ENCODE measurements at regions not wholly inside any gene's neighbourhood (a gene's known extent, or its start where the extent isn't known, plus 50 kb on each side); places are given as distances from the start of the nearest gene placed in this dataset.

DNA sequence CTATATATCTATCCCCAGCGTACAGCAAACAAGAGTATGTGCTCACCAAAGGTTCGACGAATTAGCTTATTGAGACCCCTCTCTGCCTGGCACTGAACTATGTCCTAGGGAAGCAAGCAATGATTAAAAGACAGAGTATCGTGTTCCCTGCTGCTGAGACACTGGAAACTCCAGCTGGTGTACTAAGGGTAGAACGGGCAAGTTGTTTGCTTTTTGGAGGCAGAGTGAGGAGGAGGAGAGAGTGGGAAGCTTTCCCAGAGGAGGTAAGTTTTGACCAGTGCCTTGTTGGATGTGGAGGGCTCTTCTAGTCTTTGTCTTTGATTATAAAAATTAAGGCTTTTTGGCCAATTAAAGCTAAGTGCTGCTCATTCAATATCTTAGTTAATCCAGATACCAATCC, 61.7 kb downstream of the PJA1 start:
- no peak for DNase-seq (ENCODE audit: low read depth)
- no peak overlapping the region for H3K4me3 ChIP-seq (ENCODE audit: control insufficient read depth, low read depth, low read length)
- TF ChIP-seq, protein P1, sequence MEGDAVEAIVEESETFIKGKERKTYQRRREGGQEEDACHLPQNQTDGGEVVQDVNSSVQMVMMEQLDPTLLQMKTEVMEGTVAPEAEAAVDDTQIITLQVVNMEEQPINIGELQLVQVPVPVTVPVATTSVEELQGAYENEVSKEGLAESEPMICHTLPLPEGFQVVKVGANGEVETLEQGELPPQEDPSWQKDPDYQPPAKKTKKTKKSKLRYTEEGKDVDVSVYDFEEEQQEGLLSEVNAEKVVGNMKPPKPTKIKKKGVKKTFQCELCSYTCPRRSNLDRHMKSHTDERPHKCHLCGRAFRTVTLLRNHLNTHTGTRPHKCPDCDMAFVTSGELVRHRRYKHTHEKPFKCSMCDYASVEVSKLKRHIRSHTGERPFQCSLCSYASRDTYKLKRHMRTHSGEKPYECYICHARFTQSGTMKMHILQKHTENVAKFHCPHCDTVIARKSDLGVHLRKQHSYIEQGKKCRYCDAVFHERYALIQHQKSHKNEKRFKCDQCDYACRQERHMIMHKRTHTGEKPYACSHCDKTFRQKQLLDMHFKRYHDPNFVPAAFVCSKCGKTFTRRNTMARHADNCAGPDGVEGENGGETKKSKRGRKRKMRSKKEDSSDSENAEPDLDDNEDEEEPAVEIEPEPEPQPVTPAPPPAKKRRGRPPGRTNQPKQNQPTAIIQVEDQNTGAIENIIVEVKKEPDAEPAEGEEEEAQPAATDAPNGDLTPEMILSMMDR (conservative IDR thresholded peaks at IDR 0.05; ENCODE audit: control insufficient read depth, insufficient read depth, low read depth, low read length) = no peak

DNA sequence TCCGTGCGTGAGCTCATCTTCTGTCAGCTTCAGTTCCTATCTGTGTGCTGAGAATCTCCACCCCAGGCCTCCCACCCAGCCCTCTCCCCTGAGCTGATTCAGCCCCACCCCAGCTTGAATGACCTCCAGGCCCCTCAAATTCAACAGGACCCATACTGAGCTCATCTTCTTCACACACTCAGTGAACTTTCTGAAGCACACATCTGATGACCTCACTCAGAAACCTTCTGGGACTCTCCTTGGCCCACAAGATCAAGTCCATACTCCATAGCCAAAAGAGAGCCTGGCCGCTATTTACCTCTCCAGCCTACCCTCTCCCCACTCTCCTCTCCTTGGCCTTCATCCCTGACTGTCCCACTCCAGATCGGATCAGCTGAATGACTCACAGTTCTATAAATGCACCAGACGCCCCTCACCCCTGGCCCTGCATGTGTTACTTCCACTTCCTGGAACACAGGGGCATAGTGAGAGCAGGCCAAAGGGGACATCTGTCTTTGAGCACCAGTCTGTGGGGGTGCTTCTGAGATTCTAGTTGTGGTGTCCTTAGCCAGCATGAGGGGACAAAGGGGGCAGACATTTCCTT, 62.5 kb downstream of the PJA1 start:
- TF ChIP-seq, protein P1 (conservative IDR thresholded peaks at IDR 0.05; ENCODE audit: control insufficient read depth, insufficient read depth, low read depth, low read length) = no peak

DNA sequence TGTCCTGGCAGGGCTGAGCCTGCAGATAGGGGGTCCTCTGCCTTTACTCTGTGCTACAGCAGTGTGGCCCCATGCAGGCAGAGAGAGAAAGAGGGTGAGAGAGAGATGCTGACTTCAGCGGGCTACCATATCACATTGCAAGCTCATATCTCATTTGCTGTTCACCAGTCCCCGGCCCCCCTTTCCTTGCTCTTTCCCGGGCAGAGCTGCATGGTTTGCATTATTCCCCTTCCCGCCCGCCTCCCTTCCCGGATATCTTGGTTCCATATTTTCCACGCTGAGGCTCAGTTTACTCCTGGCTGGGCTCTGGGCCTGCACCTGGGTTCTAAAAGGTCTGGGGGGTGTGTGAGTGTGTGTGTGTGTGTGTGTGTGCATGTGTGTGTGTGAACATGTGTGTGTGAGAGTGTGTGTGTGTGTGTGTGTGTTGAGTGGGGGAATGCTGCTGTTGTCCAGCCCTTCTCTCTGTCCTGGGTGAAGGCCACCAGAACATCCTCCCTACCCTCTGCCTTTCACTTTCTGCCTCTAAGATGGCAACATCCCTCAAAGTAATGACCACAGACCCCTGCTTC, 63.5 kb downstream of the PJA1 start:
- DNase-seq (ENCODE audit: low read depth) = no peak
- TF ChIP-seq, protein P1 (conservative IDR thresholded peaks at IDR 0.05; ENCODE audit: control insufficient read depth, insufficient read depth, low read depth, low read length) = no peak
- no peak overlapping the region for H3K4me3 ChIP-seq (ENCODE audit: control insufficient read depth, low read depth, low read length)

More for the DNA sequence above, 62.5 kb downstream of the PJA1 start:
- DNase-seq (ENCODE audit: low read depth) = peak; percentile 25
- H3K4me3 ChIP-seq (ENCODE audit: control insufficient read depth, low read depth, low read length) = no peak overlapping the region

DNA sequence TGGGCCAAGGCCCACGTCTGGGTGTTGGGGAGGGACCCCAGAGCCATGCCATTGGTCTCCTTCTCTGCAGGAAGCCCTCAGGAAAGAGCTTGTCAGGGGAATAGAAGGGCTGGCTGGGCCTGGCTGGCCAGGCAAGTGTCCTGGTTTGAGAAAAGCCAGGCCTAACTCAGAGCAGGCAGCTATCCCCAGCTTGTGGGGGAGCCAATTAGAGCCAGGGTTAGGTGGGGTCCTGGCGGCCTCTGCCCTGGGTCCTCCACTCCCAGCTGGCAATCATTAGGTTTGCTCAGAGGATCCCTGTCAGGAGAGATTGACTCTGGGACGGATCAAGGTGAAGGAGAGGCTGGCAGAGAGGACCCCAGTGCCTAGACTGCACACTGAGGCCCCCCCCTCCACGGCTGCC, 64.8 kb downstream of the PJA1 start:
- no peak for DNase-seq (ENCODE audit: low read depth)
- TF ChIP-seq, protein P1 (conservative IDR thresholded peaks at IDR 0.05; ENCODE audit: control insufficient read depth, insufficient read depth, low read depth, low read length) = no peak
- no peak overlapping the region for H3K4me3 ChIP-seq (ENCODE audit: control insufficient read depth, low read depth, low read length)

DNA sequence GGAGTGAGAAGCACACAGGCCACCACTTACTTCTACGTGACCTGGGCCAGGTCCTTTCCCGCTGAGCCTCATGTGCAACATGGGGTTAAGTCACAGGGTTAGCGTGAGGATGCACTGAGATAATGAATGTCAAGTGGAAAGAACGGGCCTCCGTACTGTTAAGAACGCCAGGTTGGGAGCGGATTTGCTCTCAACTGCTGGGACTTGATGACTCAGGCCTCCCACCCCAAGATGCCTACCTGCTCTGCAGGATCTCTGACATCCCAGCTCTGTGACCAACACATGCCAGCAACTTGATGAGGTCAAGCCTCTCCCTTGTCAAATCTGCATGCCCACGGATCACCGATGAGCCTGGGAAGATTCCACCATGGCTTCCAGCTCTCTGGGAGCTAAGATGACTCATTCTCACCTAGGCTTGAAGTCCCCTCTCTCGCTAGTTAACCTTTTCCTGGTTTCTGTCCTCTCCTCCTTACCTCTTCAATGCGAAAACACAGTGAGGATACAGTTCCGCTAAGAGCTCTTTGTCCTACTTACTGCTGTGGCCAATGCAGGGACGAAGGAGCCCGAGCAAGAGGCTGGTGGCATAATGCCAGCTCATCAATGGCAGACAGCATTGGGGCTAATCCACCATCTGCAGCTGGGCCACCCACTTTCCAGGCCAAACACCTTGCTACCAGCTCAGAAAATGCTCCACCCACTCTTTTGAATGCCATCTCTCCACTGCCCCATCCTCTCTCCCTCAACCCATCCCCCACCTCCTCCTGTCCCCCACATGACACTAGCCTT, 67.6 kb downstream of the PJA1 start:
- H3K4me3 ChIP-seq (ENCODE audit: control insufficient read depth, low read depth, low read length) = no peak overlapping the region
- DNase-seq (ENCODE audit: low read depth) = no peak
- TF ChIP-seq, protein P1 (conservative IDR thresholded peaks at IDR 0.05; ENCODE audit: control insufficient read depth, insufficient read depth, low read depth, low read length) = no peak

DNA sequence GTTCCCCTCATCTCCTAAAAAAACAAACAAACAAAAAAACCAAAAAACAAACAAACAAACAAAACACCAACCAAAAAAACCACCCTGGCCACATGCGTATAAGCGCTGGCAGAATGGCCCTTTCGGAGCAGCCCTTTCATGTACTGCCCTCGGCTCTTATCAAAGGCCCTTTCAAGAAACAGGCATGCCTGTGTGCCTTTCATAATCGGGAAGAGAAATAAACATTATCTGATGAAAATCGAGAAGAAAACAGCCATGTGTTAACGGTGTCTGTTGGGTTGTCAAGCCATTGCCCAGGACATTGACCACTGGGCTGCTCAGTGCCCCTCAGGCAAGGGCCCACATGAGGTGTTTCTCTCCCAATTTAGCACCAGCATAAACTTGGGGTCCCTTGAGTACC, 68.3 kb downstream of the PJA1 start:
- TF ChIP-seq, protein P1 (conservative IDR thresholded peaks at IDR 0.05; ENCODE audit: control insufficient read depth, insufficient read depth, low read depth, low read length) = no peak
- no peak overlapping the region for H3K4me3 ChIP-seq (ENCODE audit: control insufficient read depth, low read depth, low read length)
- no peak for DNase-seq (ENCODE audit: low read depth)
